GM12878 (cell line): ENCODE measurements at regions not wholly inside any gene's neighbourhood (a gene's known extent, or its start where the extent isn't known, plus 50 kb on each side); places are given as distances from the start of the nearest gene placed in this dataset.

ENCODE experiments used
- ATAC-seq: fragments of 200-7000 bp; cut with Tn5 transposase; 3 replicates; pipeline ENCODE4 v1.9.1; 2020; ENCODE audit warnings: mild to moderate bottlenecking, moderate library complexity
- BruUV-seq: library from RNA; stranded (reverse); fragments of 400-500 nt; replicated peaks from 2 replicates; lab custom pipeline; 2021; lab: Mats Ljungman, UMichigan
- CTCF ChIA-PET: fragments of 300-600 bp; sonication (Branson Sonifier 250); formaldehyde crosslinking; extraction: SDS; loops from one replicate; lab custom pipeline; 2021; ENCODE audit warnings: inconsistent platforms; lab: Yijun Ruan, JAX
- POLR2A ChIA-PET: fragments of 350-600 bp; formaldehyde crosslinking; extraction: SDS; loops from one replicate; lab custom pipeline; 2021; ENCODE audit warnings: inconsistent platforms; lab: Charles Lee
- RAD21 ChIA-PET: fragments of 300-600 bp; sonication (Branson Sonifier 250); formaldehyde crosslinking; loops from one replicate; lab custom pipeline; 2023; ENCODE audit warnings: antibody characterized with exemption; ENCODE audit not compliant: unreplicated experiment; lab: Charles Lee
- SMC1A ChIA-PET: fragments of 300-600 bp; sonication (Branson Sonifier 250); formaldehyde crosslinking; loops from one replicate; lab custom pipeline; 2023; ENCODE audit not compliant: unreplicated experiment, uncharacterized antibody; lab: Charles Lee
- DNase-seq: peaks from one replicate; pipeline ENCODE4 v3.0.0-alpha.2; 2011; ENCODE audit warnings: low read depth, low spot score
- FAIRE-seq: peaks from 3 replicates; lab custom pipeline; 2011; peaks lifted over from hg19 to GRCh38; lab: Jason Lieb, UNC
- H2AFZ ChIP-seq: 2 replicates; pipeline ENCODE4 v1.6.0; 2011; ENCODE audit warnings: low read depth, low read length, control low read depth; ENCODE audit not compliant: control insufficient read depth
- H3K27ac ChIP-seq: 2 replicates; pipeline ENCODE4 v1.5.1; 2011; ENCODE audit warnings: control low read depth; ENCODE audit not compliant: control insufficient read depth, insufficient read depth
- H3K27me3 ChIP-seq, 2 experiments: replicated peaks in 1 of 2; 2 replicates each; pipeline versions ENCODE4 v1.6.0 to v1.6.1; 2011; ENCODE audit warnings: low read length in 1 of 2; ENCODE audit not compliant: control insufficient read depth in 2 of 2, insufficient read depth in 2 of 2
- H3K36me3 ChIP-seq, 2 experiments: 2 replicates each; pipeline ENCODE4 v1.5.1; 2011; ENCODE audit warnings: low read length in 1 of 2; ENCODE audit not compliant: control insufficient read depth in 2 of 2, insufficient read depth in 2 of 2
- H3K4me1 ChIP-seq: 2 replicates; pipeline ENCODE4 v1.6.1; 2011; ENCODE audit warnings: mild to moderate bottlenecking, low read length, moderate library complexity, mixed read lengths; ENCODE audit not compliant: control insufficient read depth, insufficient read depth
- H3K4me2 ChIP-seq: 2 replicates; pipeline ENCODE4 v1.6.0; 2011; ENCODE audit warnings: control low read depth; ENCODE audit not compliant: control insufficient read depth, insufficient read depth
- H3K4me3 ChIP-seq: fragments of 200-600 bp; sonication (generic); 2 replicates; pipeline ENCODE4 v1.5.1; 2016
- H3K79me2 ChIP-seq: 2 replicates; pipeline ENCODE4 v1.6.0; 2011; ENCODE audit warnings: low read length; ENCODE audit not compliant: control insufficient read depth, insufficient read depth
- H3K9ac ChIP-seq: 2 replicates; pipeline ENCODE4 v1.8.0; 2011; ENCODE audit warnings: low read length, control low read depth, mixed read lengths; ENCODE audit not compliant: control insufficient read depth, insufficient read depth
- H3K9me3 ChIP-seq: replicated peaks from 3 replicates; pipeline ENCODE4 v1.5.1; 2011; ENCODE audit warnings: mild to moderate bottlenecking, low read length; ENCODE audit not compliant: control insufficient read depth, insufficient read depth
- H4K20me1 ChIP-seq: 2 replicates; pipeline ENCODE4 v1.6.0; 2011; ENCODE audit not compliant: control insufficient read depth, insufficient read depth
- CREB1 ChIP-seq: IDR thresholded peaks from 2 replicates; pipeline ENCODE4 v1.6.1; 2012; ENCODE audit warnings: low read depth, mild to moderate bottlenecking, inconsistent platforms
- EZH2 ChIP-seq: IDR thresholded peaks from 2 replicates; pipeline ENCODE4 v1.6.1; 2012; ENCODE audit warnings: low read depth, mild to moderate bottlenecking, control low read depth, inconsistent platforms, low read length, borderline replicate concordance; ENCODE audit not compliant: control insufficient read depth
- IRF4 ChIP-seq: IDR thresholded peaks from 2 replicates; pipeline ENCODE4 v1.6.1; 2011; ENCODE audit warnings: low read depth, low read length
- MYC ChIP-seq: IDR thresholded peaks from 2 replicates; pipeline ENCODE4 v1.6.1; 2011; ENCODE audit warnings: mild to moderate bottlenecking, low read length, moderate library complexity, inconsistent platforms; ENCODE audit not compliant: insufficient read depth, insufficient replicate concordance, insufficient read length, severe bottlenecking
- NFYB ChIP-seq: IDR thresholded peaks from 2 replicates; pipeline ENCODE4 v1.6.1; 2011; ENCODE audit warnings: low read depth, mild to moderate bottlenecking, low read length, improper control_type of control experiment, moderate library complexity; ENCODE audit not compliant: insufficient read depth
- RBBP5 ChIP-seq: fragments of 200-600 bp; sonication (generic); conservative IDR thresholded peaks from 2 replicates; pipeline ENCODE4 v1.6.1; 2016
- SIX5 ChIP-seq: IDR thresholded peaks from 2 replicates; pipeline ENCODE4 v1.6.1; 2011; ENCODE audit warnings: mild to moderate bottlenecking, low read depth, low read length, moderate library complexity; ENCODE audit not compliant: severe bottlenecking
- SMC3 ChIP-seq: IDR thresholded peaks from 2 replicates; pipeline ENCODE4 v1.6.1; 2011; ENCODE audit warnings: low read length, improper control_type of control experiment, borderline replicate concordance
- SREBF2 ChIP-seq: IDR thresholded peaks from 2 replicates; pipeline ENCODE4 v1.6.1; 2012; ENCODE audit warnings: mild to moderate bottlenecking, low read length
- ZNF217 ChIP-seq: fragments of 450-650 bp; IDR thresholded peaks from 2 replicates; pipeline ENCODE4 v1.6.1; 2017; ENCODE audit warnings: antibody characterized with exemption, mild to moderate bottlenecking
- ZSCAN29 ChIP-seq: fragments of 450-650 bp; IDR thresholded peaks from 2 replicates; pipeline ENCODE4 v1.6.1; 2017; ENCODE audit warnings: mild to moderate bottlenecking, moderate library complexity
- WGBS: methylation state at CpG from one replicate; pipeline ENCODE4 v1.1.6; 2016; ENCODE audit warnings: low lambda C conversion rate; ENCODE audit not compliant: insufficient replicate concordance, insufficient coverage; ENCODE audit errors: missing lambda C conversion rate; 5-methylcytosine and 5-hydroxymethylcytosine counted together
- in situ Hi-C: fragments of 300-500 bp; cut with MboI; formaldehyde crosslinking; loops from 9 replicates; pipeline ENCODE4 v1.14.3; 2018; ENCODE audit warnings: mixed read lengths
- intact Hi-C: fragments of 100-400 bp; cut with micrococcal nuclease; formaldehyde crosslinking; loops from one replicate; pipeline ENCODE4 v1.14.2; 2022; ENCODE audit not compliant: unreplicated experiment
- TF ChIP-seq, protein P1 (sequence below): IDR thresholded peaks from 2 replicates; pipeline ENCODE4 v1.6.1; 2012; ENCODE audit warnings: low read depth, low read length, improper control_type of control experiment
- TF ChIP-seq, protein P2 (sequence below): fragments of 450-650 bp; IDR thresholded peaks from 2 replicates; pipeline ENCODE4 v1.6.1; 2016; ENCODE audit warnings: mild to moderate bottlenecking
- TF ChIP-seq, protein P3 (sequence below): IDR thresholded peaks from 2 replicates; pipeline ENCODE4 v1.6.1; 2012; ENCODE audit warnings: low read depth, low read length, improper control_type of control experiment
- TF ChIP-seq, protein P4 (sequence below): fragments of 150-350 bp; IDR thresholded peaks from 2 replicates; pipeline ENCODE4 v1.6.1; 2014; ENCODE audit warnings: mild to moderate bottlenecking, low read depth, low read length
- TF ChIP-seq, protein P5 (sequence below): fragments of 450-650 bp; IDR thresholded peaks from 2 replicates; pipeline ENCODE4 v1.6.1; 2017; ENCODE audit warnings: mild to moderate bottlenecking, moderate library complexity

DNA sequence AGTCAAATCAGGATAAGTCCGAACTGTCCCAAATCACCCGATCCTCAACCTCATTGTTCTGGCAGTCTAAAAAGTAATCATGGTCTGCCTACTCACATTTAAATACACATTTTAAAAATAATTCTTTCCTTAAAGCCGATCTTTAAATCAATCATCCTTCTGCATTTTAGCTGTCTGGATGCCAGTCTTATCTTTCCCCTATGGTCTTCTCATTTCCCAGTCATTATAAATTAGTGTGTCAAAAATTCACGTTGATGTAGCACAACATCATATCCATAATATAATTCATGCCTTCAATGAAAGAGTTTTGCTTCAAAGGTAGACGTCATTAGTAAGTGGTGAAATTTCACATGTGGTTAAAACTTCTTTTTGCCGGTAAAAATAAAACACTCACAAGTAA lies 108.1 kb upstream of the FRG1 start:
- H3K4me2 ChIP-seq: no peak overlapping the region
- TF ChIP-seq, protein P1, sequence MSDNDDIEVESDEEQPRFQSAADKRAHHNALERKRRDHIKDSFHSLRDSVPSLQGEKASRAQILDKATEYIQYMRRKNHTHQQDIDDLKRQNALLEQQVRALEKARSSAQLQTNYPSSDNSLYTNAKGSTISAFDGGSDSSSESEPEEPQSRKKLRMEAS: no peak
- TF ChIP-seq IRF4 (no peak), SREBF2 (no peak), CREB1 (no peak), EZH2 (no peak), SMC3 (no peak), SIX5 (no peak), MYC (no peak), RBBP5 (no peak), NFYB (no peak), ZSCAN29 (no peak), ZNF217 (no peak)
- TF ChIP-seq, protein P2, sequence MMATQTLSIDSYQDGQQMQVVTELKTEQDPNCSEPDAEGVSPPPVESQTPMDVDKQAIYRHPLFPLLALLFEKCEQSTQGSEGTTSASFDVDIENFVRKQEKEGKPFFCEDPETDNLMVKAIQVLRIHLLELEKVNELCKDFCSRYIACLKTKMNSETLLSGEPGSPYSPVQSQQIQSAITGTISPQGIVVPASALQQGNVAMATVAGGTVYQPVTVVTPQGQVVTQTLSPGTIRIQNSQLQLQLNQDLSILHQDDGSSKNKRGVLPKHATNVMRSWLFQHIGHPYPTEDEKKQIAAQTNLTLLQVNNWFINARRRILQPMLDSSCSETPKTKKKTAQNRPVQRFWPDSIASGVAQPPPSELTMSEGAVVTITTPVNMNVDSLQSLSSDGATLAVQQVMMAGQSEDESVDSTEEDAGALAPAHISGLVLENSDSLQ: no peak
- TF ChIP-seq, protein P3, sequence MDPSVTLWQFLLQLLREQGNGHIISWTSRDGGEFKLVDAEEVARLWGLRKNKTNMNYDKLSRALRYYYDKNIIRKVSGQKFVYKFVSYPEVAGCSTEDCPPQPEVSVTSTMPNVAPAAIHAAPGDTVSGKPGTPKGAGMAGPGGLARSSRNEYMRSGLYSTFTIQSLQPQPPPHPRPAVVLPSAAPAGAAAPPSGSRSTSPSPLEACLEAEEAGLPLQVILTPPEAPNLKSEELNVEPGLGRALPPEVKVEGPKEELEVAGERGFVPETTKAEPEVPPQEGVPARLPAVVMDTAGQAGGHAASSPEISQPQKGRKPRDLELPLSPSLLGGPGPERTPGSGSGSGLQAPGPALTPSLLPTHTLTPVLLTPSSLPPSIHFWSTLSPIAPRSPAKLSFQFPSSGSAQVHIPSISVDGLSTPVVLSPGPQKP: no peak
- TF ChIP-seq, protein P4, sequence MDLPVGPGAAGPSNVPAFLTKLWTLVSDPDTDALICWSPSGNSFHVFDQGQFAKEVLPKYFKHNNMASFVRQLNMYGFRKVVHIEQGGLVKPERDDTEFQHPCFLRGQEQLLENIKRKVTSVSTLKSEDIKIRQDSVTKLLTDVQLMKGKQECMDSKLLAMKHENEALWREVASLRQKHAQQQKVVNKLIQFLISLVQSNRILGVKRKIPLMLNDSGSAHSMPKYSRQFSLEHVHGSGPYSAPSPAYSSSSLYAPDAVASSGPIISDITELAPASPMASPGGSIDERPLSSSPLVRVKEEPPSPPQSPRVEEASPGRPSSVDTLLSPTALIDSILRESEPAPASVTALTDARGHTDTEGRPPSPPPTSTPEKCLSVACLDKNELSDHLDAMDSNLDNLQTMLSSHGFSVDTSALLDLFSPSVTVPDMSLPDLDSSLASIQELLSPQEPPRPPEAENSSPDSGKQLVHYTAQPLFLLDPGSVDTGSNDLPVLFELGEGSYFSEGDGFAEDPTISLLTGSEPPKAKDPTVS: no peak
- TF ChIP-seq, protein P5, sequence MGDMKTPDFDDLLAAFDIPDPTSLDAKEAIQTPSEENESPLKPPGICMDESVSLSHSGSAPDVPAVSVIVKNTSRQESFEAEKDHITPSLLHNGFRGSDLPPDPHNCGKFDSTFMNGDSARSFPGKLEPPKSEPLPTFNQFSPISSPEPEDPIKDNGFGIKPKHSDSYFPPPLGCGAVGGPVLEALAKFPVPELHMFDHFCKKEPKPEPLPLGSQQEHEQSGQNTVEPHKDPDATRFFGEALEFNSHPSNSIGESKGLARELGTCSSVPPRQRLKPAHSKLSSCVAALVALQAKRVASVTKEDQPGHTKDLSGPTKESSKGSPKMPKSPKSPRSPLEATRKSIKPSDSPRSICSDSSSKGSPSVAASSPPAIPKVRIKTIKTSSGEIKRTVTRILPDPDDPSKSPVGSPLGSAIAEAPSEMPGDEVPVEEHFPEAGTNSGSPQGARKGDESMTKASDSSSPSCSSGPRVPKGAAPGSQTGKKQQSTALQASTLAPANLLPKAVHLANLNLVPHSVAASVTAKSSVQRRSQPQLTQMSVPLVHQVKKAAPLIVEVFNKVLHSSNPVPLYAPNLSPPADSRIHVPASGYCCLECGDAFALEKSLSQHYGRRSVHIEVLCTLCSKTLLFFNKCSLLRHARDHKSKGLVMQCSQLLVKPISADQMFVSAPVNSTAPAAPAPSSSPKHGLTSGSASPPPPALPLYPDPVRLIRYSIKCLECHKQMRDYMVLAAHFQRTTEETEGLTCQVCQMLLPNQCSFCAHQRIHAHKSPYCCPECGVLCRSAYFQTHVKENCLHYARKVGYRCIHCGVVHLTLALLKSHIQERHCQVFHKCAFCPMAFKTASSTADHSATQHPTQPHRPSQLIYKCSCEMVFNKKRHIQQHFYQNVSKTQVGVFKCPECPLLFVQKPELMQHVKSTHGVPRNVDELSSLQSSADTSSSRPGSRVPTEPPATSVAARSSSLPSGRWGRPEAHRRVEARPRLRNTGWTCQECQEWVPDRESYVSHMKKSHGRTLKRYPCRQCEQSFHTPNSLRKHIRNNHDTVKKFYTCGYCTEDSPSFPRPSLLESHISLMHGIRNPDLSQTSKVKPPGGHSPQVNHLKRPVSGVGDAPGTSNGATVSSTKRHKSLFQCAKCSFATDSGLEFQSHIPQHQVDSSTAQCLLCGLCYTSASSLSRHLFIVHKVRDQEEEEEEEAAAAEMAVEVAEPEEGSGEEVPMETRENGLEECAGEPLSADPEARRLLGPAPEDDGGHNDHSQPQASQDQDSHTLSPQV: no peak

More for the DNA sequence above, 108.1 kb upstream of the FRG1 start:
- Histone ChIP-seq H3K79me2 (no peaks in the 10 kb centered on the region), H3K4me1 (no peaks in the 10 kb centered on the region), H3K4me3 (no peak overlapping the region), H3K36me3 (no peaks in the 10 kb centered on the region), H3K27ac (no peak overlapping the region), H4K20me1 (no peaks in the 10 kb centered on the region), H3K9me3 (no peaks in the 10 kb centered on the region; the same call in 2 of the 3 replicates), H2AFZ (no peak overlapping the region), H3K9ac (no peak overlapping the region), H3K27me3 (no peaks in the 10 kb centered on the region)
- POLR2A ChIA-PET: interaction anchor here (0.6 kb wide), 1 partner anchor 22 kb away, joined by 3 read pairs; no protein-coding TSS in a partner anchor
- DNase-seq (no peak), FAIRE-seq (no peak), ATAC-seq (no peak)
- 43% methylated on average over 6 of the region's 6 CpGs for WGBS
- in situ Hi-C loops (no loop called here), intact Hi-C loops (no loop called here)
- RAD21 ChIA-PET: no interaction called here
- CTCF ChIA-PET: no interaction called here
- SMC1A ChIA-PET: no interaction called here
- BruUV-seq: no TSS peak
